Activated T-helper 9 cell treated with anti-CD3 and anti-CD28 coated beads, Interleukin-2, amount 50 U/mL, for 16 hours (primary cell): ENCODE measurements at regions not wholly inside any gene's neighbourhood (a gene's known extent, or its start where the extent isn't known, plus 50 kb on each side); places are given as distances from the start of the nearest gene placed in this dataset.
A peak's percentile ranks its signal among the peaks of the same experiment; 100 is the strongest.
"Not testable (repeated sequence)": the region's sequence is repeated elsewhere in the genome, so short reads cannot be mapped to it uniquely, and the experiment has no call there.

Experiments used
- DNase-seq: peaks from one replicate; pipeline ENCODE4 v3.0.0-alpha.2; 2020; ENCODE audit warnings: low read depth

- not testable (repeated sequence) for DNase-seq
These were observed 54.7 kb upstream of the NBPF15 start for GRCh38 chr1:144516172-144516571.

- DNase-seq, result not testable (repeated sequence)
These were observed 55.4 kb upstream of the NBPF15 start for GRCh38 chr1:144516906-144517305.

- not testable (repeated sequence) for DNase-seq
These were observed 57.0 kb upstream of the NBPF15 start for GRCh38 chr1:144518439-144518838.

GRCh38 chr1:144519528-144520189 lies 58.2 kb upstream of the NBPF15 start:
- DNase-seq, result not testable (repeated sequence)

GRCh38 chr1:144523661-144524407 lies 62.4 kb upstream of the NBPF15 start:
- DNase-seq, result peak; percentile 41

- DNase-seq, result not testable (repeated sequence)
These were observed 60.5 kb upstream of the PPIAL4F start for GRCh38 chr1:144532156-144532607.

- not testable (repeated sequence) for DNase-seq
These were observed 59.2 kb upstream of the PPIAL4F start for GRCh38 chr1:144533480-144533879.

- DNase-seq, result not testable (repeated sequence)
These were observed 58.4 kb upstream of the PPIAL4F start for GRCh38 chr1:144534286-144534685.

- DNase-seq, result not testable (repeated sequence)
These were observed 56.0 kb upstream of the PPIAL4F start for GRCh38 chr1:144536677-144537076.

GRCh38 chr1:144537234-144537633 lies 55.5 kb upstream of the PPIAL4F start:
- DNase-seq, result not testable (repeated sequence)

- not testable (repeated sequence) for DNase-seq
These were observed 54.0 kb upstream of the PPIAL4F start for GRCh38 chr1:144538736-144539135.

- DNase-seq, result not testable (repeated sequence)
These were observed 53.3 kb upstream of the PPIAL4F start for GRCh38 chr1:144539191-144539960.
